Ectodermal cell (in vitro differentiated cells): ENCODE measurements at regions not wholly inside any gene's neighbourhood (a gene's known extent, or its start where the extent isn't known, plus 50 kb on each side); places are given as distances from the start of the nearest gene placed in this dataset.

Experiments
- H3K27ac ChIP-seq: 2 replicates; pipeline ENCODE4 v1.7.0; 2013; ENCODE audit warnings: mild to moderate bottlenecking, low read depth, low read length; ENCODE audit not compliant: insufficient read depth, poor library complexity, severe bottlenecking
- H3K27me3 ChIP-seq: 2 replicates; pipeline ENCODE4 v1.7.0; 2013; ENCODE audit warnings: mild to moderate bottlenecking, low read length; ENCODE audit not compliant: insufficient read depth, control insufficient read depth, poor library complexity, severe bottlenecking
- H3K36me3 ChIP-seq: one replicate; pipeline ENCODE4 v1.7.0; 2013; ENCODE audit warnings: low read length; ENCODE audit not compliant: control insufficient read depth, insufficient read depth
- H3K4me1 ChIP-seq: one replicate; pipeline ENCODE4 v1.7.0; 2013; ENCODE audit warnings: low read length; ENCODE audit not compliant: control insufficient read depth, insufficient read depth
- H3K4me3 ChIP-seq: 2 replicates; pipeline ENCODE4 v1.7.0; 2013; ENCODE audit warnings: low read depth, low read length, control low read depth; ENCODE audit not compliant: insufficient read depth
- H3K9me3 ChIP-seq: 2 replicates; pipeline ENCODE4 v1.7.0; 2013; ENCODE audit warnings: mild to moderate bottlenecking, low read length, moderate library complexity; ENCODE audit not compliant: control insufficient read depth
- WGBS, 2 experiments: methylation state at CpG; one replicate each; pipeline ENCODE4 v1.1.7; 2013; ENCODE audit warnings: missing lambda C conversion rate in 2 of 2; 5-methylcytosine and 5-hydroxymethylcytosine counted together

GRCh38 chr3:177753451-177754155, 556.3 kb upstream of the TBL1XR1 start:
- no peak overlapping the region for H3K4me3 ChIP-seq
- no peaks in the 10 kb centered on the region for H3K36me3 ChIP-seq
- no peak overlapping the region for H3K27ac ChIP-seq
- 80 to 86% methylated on average over 2 of the region's 2 CpGs for WGBS, 2 experiments
- H3K9me3 ChIP-seq: no peaks in the 10 kb centered on the region
- H3K4me1 ChIP-seq: no peaks in the 10 kb centered on the region
- no peaks in the 10 kb centered on the region for H3K27me3 ChIP-seq

- 88 to 95% methylated on average over 3 to 4 of the region's 4 CpGs for WGBS, 2 experiments
Observed at GRCh38 chr3:177754508-177754921, 557.2 kb upstream of the TBL1XR1 start.

GRCh38 chr3:177758126-177758525, 560.8 kb upstream of the TBL1XR1 start:
- no peak overlapping the region for H3K4me3 ChIP-seq
- 66 to 79% methylated on average over 1 of the region's 1 CpG for WGBS, 2 experiments
- no peaks in the 10 kb centered on the region for H3K36me3 ChIP-seq
- H3K27ac ChIP-seq: no peak overlapping the region
- H3K4me1 ChIP-seq: no peaks in the 10 kb centered on the region
- H3K9me3 ChIP-seq: no peaks in the 10 kb centered on the region
- H3K27me3 ChIP-seq: no peaks in the 10 kb centered on the region

More at GRCh38 chr3:177754508-177754921, 557.2 kb upstream of the TBL1XR1 start:
- H3K27ac ChIP-seq: no peak overlapping the region
- no peaks in the 10 kb centered on the region for H3K27me3 ChIP-seq
- H3K9me3 ChIP-seq: no peaks in the 10 kb centered on the region
- H3K4me1 ChIP-seq: no peaks in the 10 kb centered on the region
- no peak overlapping the region for H3K4me3 ChIP-seq
- H3K36me3 ChIP-seq: no peaks in the 10 kb centered on the region

GRCh38 chr3:177760803-177761202, 563.5 kb upstream of the TBL1XR1 start:
- H3K36me3 ChIP-seq: no peaks in the 10 kb centered on the region
- H3K27ac ChIP-seq: no peak overlapping the region
- H3K27me3 ChIP-seq: no peaks in the 10 kb centered on the region
- peaks cover 3% of the 10 kb centered on the region for H3K4me1 ChIP-seq
- WGBS, 2 experiments: 98 to 100% methylated on average over 1 to 2 of the region's 2 CpGs
- no peak overlapping the region for H3K4me3 ChIP-seq
- no peaks in the 10 kb centered on the region for H3K9me3 ChIP-seq

- H3K4me3 ChIP-seq: no peak overlapping the region
- H3K9me3 ChIP-seq: peaks cover 5% of the 10 kb centered on the region
- no CpG with 5 or more reads among the region's 1 CpG for WGBS, 2 experiments
Observed at GRCh38 chr3:177764377-177764912, 567.2 kb upstream of the TBL1XR1 start.

GRCh38 chr3:177764933-177765332, 567.7 kb upstream of the TBL1XR1 start:
- WGBS, 2 experiments: 100% methylated on average over 1 to 2 of the region's 3 CpGs
- Histone ChIP-seq H3K9me3 (peaks cover 5% of the 10 kb centered on the region), H3K27me3 (no peaks in the 10 kb centered on the region)

More at GRCh38 chr3:177764377-177764912, 567.2 kb upstream of the TBL1XR1 start:
- H3K4me1 ChIP-seq: peaks cover 3% of the 10 kb centered on the region
- no peaks in the 10 kb centered on the region for H3K36me3 ChIP-seq
- no peaks in the 10 kb centered on the region for H3K27me3 ChIP-seq
- no peak overlapping the region for H3K27ac ChIP-seq

GRCh38 chr3:177770383-177771230, 573.3 kb upstream of the TBL1XR1 start:
- no peak overlapping the region for H3K4me3 ChIP-seq
- H3K4me1 ChIP-seq: peaks cover 24% of the 10 kb centered on the region
- H3K27me3 ChIP-seq: no peaks in the 10 kb centered on the region
- H3K9me3 ChIP-seq: peaks cover 5% of the 10 kb centered on the region
- no peak overlapping the region for H3K27ac ChIP-seq
- no peaks in the 10 kb centered on the region for H3K36me3 ChIP-seq
- WGBS, 2 experiments: 25 to 51% methylated on average over 1 to 2 of the region's 2 CpGs

More at GRCh38 chr3:177764933-177765332, 567.7 kb upstream of the TBL1XR1 start:
- Histone ChIP-seq H3K4me3 (no peak overlapping the region), H3K4me1 (peaks cover 3% of the 10 kb centered on the region), H3K27ac (no peak overlapping the region), H3K36me3 (no peaks in the 10 kb centered on the region)

GRCh38 chr3:177771780-177772179, 574.5 kb upstream of the TBL1XR1 start:
- H3K4me1 ChIP-seq: peaks cover 24% of the 10 kb centered on the region
- H3K9me3 ChIP-seq: peaks cover 5% of the 10 kb centered on the region
- H3K36me3 ChIP-seq: no peaks in the 10 kb centered on the region
- H3K27me3 ChIP-seq: no peaks in the 10 kb centered on the region
- H3K4me3 ChIP-seq: no peak overlapping the region
- 100% methylated on average over 1 of the region's 2 CpGs for WGBS, 2 experiments
- H3K27ac ChIP-seq: no peak overlapping the region

- WGBS, 2 experiments: 77 to 85% methylated on average over 3 of the region's 3 CpGs
- Histone ChIP-seq H3K4me1 (peaks cover 24% of the 10 kb centered on the region), H3K4me3 (no peak overlapping the region), H3K27me3 (no peaks in the 10 kb centered on the region), H3K9me3 (peaks cover 5% of the 10 kb centered on the region), H3K36me3 (no peaks in the 10 kb centered on the region), H3K27ac (no peak overlapping the region)
Observed at GRCh38 chr3:177772908-177773557, 575.8 kb upstream of the TBL1XR1 start.
